ENCODE measurements at regions not wholly inside any gene's neighbourhood (a gene's known extent, or its start where the extent isn't known, plus 50 kb on each side); places are given as distances from the start of the nearest gene placed in this dataset.

- TF ChIP-seq CTCF (IDR thresholded peaks at IDR 0.05) (no peak), EP300 (IDR thresholded peaks at IDR 0.05) (no peak), POLR2AphosphoS5 (IDR thresholded peaks at IDR 0.05) (no peak), POLR2A (IDR thresholded peaks at IDR 0.05; ENCODE audit: low read depth) (no peak)
These were observed 102.1 kb upstream of the ANKRD55 start for GRCh38 chr5:56335212-56335611.
